ENCODE measurements at regions not wholly inside any gene's neighbourhood (a gene's known extent, or its start where the extent isn't known, plus 50 kb on each side); places are given as distances from the start of the nearest gene placed in this dataset.

GRCh38 chr12:97118796-97119375, 211.8 kb downstream of the NEDD1 start:
- TF ChIP-seq PATZ1 (CRISPR knock-in tag; IDR thresholded peaks at IDR 0.05; ENCODE audit: borderline replicate concordance) (no peak), CREB5 (CRISPR knock-in tag; IDR thresholded peaks at IDR 0.05; ENCODE audit: low read depth) (no peak), RARB (CRISPR knock-in tag; IDR thresholded peaks at IDR 0.05) (no peak), OSR1 (CRISPR knock-in tag; IDR thresholded peaks at IDR 0.05) (no peak), ZNF70 (CRISPR knock-in tag; IDR thresholded peaks at IDR 0.05) (no peak), ISL1 (CRISPR knock-in tag; IDR thresholded peaks at IDR 0.05) (no peak), CSRNP3 (CRISPR knock-in tag; IDR thresholded peaks at IDR 0.05) (no peak), GLIS3 (CRISPR knock-in tag; IDR thresholded peaks at IDR 0.05) (no peak), ZC3H10 (CRISPR knock-in tag; IDR thresholded peaks at IDR 0.05) (no peak), ZNF8 (CRISPR knock-in tag; IDR thresholded peaks at IDR 0.05) (no peak), TCF4 (CRISPR knock-in tag; IDR thresholded peaks at IDR 0.05; ENCODE audit: borderline replicate concordance) (no peak), BACH2 (CRISPR knock-in tag; IDR thresholded peaks at IDR 0.05; ENCODE audit: borderline replicate concordance) (no peak)
- no peak for ATAC-seq

GRCh38 chr12:97127061-97127460, 220.0 kb downstream of the NEDD1 start:
- ATAC-seq, result no peak
- TF ChIP-seq ZC3H10 (CRISPR knock-in tag; IDR thresholded peaks at IDR 0.05) (no peak), PPARA (CRISPR knock-in tag; IDR thresholded peaks at IDR 0.05; ENCODE audit: borderline replicate concordance) (no peak), POU6F1 (CRISPR knock-in tag; IDR thresholded peaks at IDR 0.05; ENCODE audit: borderline replicate concordance, low read depth) (no peak), PATZ1 (CRISPR knock-in tag; IDR thresholded peaks at IDR 0.05; ENCODE audit: borderline replicate concordance) (no peak), TOX (CRISPR knock-in tag; IDR thresholded peaks at IDR 0.05; ENCODE audit: borderline replicate concordance) (no peak), ISL1 (CRISPR knock-in tag; IDR thresholded peaks at IDR 0.05) (no peak)

GRCh38 chr12:97131220-97131981, 224.3 kb downstream of the NEDD1 start:
- no peak for ATAC-seq
- TF ChIP-seq PATZ1 (CRISPR knock-in tag; IDR thresholded peaks at IDR 0.05; ENCODE audit: borderline replicate concordance) (no peak), ZC3H10 (CRISPR knock-in tag; IDR thresholded peaks at IDR 0.05) (no peak), ESRRG (CRISPR knock-in tag; IDR thresholded peaks at IDR 0.05) (no peak), POU6F1 (CRISPR knock-in tag; IDR thresholded peaks at IDR 0.05; ENCODE audit: borderline replicate concordance, low read depth) (no peak), PPARA (CRISPR knock-in tag; IDR thresholded peaks at IDR 0.05; ENCODE audit: borderline replicate concordance) (no peak), GLIS3 (CRISPR knock-in tag; IDR thresholded peaks at IDR 0.05) (no peak), ISL1 (CRISPR knock-in tag; IDR thresholded peaks at IDR 0.05) (no peak), ZFP30 (CRISPR knock-in tag; IDR thresholded peaks at IDR 0.05) (no peak), ZNF8 (CRISPR knock-in tag; IDR thresholded peaks at IDR 0.05) (no peak), CSDC2 (CRISPR knock-in tag; IDR thresholded peaks at IDR 0.05) (no peak), ZFP3 (CRISPR knock-in tag; IDR thresholded peaks at IDR 0.05) (no peak), RARB (CRISPR knock-in tag; IDR thresholded peaks at IDR 0.05) (no peak), OSR1 (CRISPR knock-in tag; IDR thresholded peaks at IDR 0.05) (no peak), SNAI2 (CRISPR knock-in tag; IDR thresholded peaks at IDR 0.05) (no peak), CSRNP3 (CRISPR knock-in tag; IDR thresholded peaks at IDR 0.05) (no peak), TCF4 (CRISPR knock-in tag; IDR thresholded peaks at IDR 0.05; ENCODE audit: borderline replicate concordance) (no peak), ZNF70 (CRISPR knock-in tag; IDR thresholded peaks at IDR 0.05) (no peak), ZNF565 (CRISPR knock-in tag; conservative IDR thresholded peaks at IDR 0.05; ENCODE audit: low read depth) (no peak)

Data from SK-N-SH treated with all-trans-retinoic acid at 6 μM for 48 hours (cell line).